ENCODE measurements at regions not wholly inside any gene's neighbourhood (a gene's known extent, or its start where the extent isn't known, plus 50 kb on each side); places are given as distances from the start of the nearest gene placed in this dataset.

DNA sequence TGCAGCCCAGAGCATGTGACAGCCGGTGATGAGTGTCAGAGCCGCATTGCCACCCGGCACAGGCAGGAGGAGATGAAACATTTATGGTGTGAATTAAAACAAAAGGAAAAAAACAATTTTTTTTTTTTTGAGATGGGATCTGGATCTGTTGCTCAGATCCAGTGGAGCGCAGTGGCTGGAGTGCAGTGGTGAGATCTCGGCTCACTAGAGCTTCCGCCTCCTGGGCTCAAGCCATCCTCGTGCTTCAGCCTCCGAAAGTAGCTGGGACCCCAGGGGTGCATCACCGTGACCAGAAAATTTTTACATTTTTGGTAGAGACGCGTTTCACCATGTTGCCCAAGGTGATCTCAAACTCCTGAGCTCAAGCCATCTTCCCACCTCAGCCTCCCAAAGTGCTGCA is 182.1 kb upstream of the SALL3 start:
- TF ChIP-seq ZNF841 (CRISPR knock-in tag; IDR thresholded peaks at IDR 0.05; ENCODE audit: borderline replicate concordance) = no peak
- no peak for TF ChIP-seq CHD2 (IDR thresholded peaks at IDR 0.05; ENCODE audit: low read depth, low read length)
- TF ChIP-seq POLR2A (IDR thresholded peaks at IDR 0.05; ENCODE audit: insufficient read depth in 1 of 2, low read depth in 2 of 2, low read length in 2 of 2) = no peak
- no peak for TF ChIP-seq ZNF790 (CRISPR knock-in tag; IDR thresholded peaks at IDR 0.05; ENCODE audit: borderline replicate concordance)
- TF ChIP-seq, protein P1, sequence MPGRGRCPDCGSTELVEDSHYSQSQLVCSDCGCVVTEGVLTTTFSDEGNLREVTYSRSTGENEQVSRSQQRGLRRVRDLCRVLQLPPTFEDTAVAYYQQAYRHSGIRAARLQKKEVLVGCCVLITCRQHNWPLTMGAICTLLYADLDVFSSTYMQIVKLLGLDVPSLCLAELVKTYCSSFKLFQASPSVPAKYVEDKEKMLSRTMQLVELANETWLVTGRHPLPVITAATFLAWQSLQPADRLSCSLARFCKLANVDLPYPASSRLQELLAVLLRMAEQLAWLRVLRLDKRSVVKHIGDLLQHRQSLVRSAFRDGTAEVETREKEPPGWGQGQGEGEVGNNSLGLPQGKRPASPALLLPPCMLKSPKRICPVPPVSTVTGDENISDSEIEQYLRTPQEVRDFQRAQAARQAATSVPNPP (CRISPR knock-in tag; IDR thresholded peaks at IDR 0.05) = no peak
- no peak for TF ChIP-seq TP53 (CRISPR knock-in tag; conservative IDR thresholded peaks at IDR 0.05)
- no peak for TF ChIP-seq ZNF713 (CRISPR knock-in tag; IDR thresholded peaks at IDR 0.05)
- no peak for TF ChIP-seq GABPA (IDR thresholded peaks at IDR 0.05; ENCODE audit: low read depth, low read length)
- no peak for TF ChIP-seq GABPA (CRISPR knock-in tag; IDR thresholded peaks at IDR 0.05; ENCODE audit: low read depth)
- no peak for TF ChIP-seq ZNF33A (CRISPR knock-in tag; IDR thresholded peaks at IDR 0.05; ENCODE audit: borderline replicate concordance)
- TF ChIP-seq, protein P2, sequence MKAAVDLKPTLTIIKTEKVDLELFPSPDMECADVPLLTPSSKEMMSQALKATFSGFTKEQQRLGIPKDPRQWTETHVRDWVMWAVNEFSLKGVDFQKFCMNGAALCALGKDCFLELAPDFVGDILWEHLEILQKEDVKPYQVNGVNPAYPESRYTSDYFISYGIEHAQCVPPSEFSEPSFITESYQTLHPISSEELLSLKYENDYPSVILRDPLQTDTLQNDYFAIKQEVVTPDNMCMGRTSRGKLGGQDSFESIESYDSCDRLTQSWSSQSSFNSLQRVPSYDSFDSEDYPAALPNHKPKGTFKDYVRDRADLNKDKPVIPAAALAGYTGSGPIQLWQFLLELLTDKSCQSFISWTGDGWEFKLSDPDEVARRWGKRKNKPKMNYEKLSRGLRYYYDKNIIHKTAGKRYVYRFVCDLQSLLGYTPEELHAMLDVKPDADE (CRISPR knock-in tag; IDR thresholded peaks at IDR 0.05) = no peak
- TF ChIP-seq ZNF253 (CRISPR knock-in tag; IDR thresholded peaks at IDR 0.05; ENCODE audit: borderline replicate concordance) = no peak
- TF ChIP-seq, protein P3, sequence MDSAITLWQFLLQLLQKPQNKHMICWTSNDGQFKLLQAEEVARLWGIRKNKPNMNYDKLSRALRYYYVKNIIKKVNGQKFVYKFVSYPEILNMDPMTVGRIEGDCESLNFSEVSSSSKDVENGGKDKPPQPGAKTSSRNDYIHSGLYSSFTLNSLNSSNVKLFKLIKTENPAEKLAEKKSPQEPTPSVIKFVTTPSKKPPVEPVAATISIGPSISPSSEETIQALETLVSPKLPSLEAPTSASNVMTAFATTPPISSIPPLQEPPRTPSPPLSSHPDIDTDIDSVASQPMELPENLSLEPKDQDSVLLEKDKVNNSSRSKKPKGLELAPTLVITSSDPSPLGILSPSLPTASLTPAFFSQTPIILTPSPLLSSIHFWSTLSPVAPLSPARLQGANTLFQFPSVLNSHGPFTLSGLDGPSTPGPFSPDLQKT (CRISPR knock-in tag; IDR thresholded peaks at IDR 0.05; ENCODE audit: borderline replicate concordance) = no peak

All from HepG2 (cell line).